ENCODE measurements at regions not wholly inside any gene's neighbourhood (a gene's known extent, or its start where the extent isn't known, plus 50 kb on each side); places are given as distances from the start of the nearest gene placed in this dataset.

GRCh38 chr2:136399667-136400289, 281.8 kb upstream of the CXCR4 start:
- Histone ChIP-seq H3K9me3 (ENCODE audit: control insufficient read depth in 1 of 2, low read length in 2 of 2) (no peaks in the 10 kb centered on the region), H3K9ac (ENCODE audit: low read depth in 1 of 2, low read length in 2 of 2) (no peak overlapping the region), H3K4me3 (ENCODE audit: low read depth in 1 of 2, low read length in 2 of 2) (no peak overlapping the region), H3K27ac (ENCODE audit: low read depth, low read length) (no peak overlapping the region), H3K27me3 (ENCODE audit: control insufficient read depth in 1 of 2, insufficient read depth in 2 of 2, low read length in 2 of 2) (peaks cover 0 to 6% of the 10 kb centered on the region in 2 donors), H3K4me1 (ENCODE audit: control insufficient read depth in 1 of 2, insufficient read depth in 2 of 2, low read length in 2 of 2) (no peaks in the 10 kb centered on the region), H3K36me3 (ENCODE audit: control insufficient read depth in 1 of 2, insufficient read depth in 2 of 2, low read length in 2 of 2) (no peaks in the 10 kb centered on the region)

GRCh38 chr2:136395582-136395981, 277.6 kb upstream of the CXCR4 start:
- Histone ChIP-seq H3K4me3 (ENCODE audit: low read depth in 1 of 2, low read length in 2 of 2) (no peak overlapping the region), H3K27ac (ENCODE audit: low read depth, low read length) (no peak overlapping the region)

GRCh38 chr2:136394136-136395060, 276.4 kb upstream of the CXCR4 start:
- no peak overlapping the region for H3K4me3 ChIP-seq (ENCODE audit: low read depth in 1 of 2, low read length in 2 of 2)
- H3K36me3 ChIP-seq (ENCODE audit: control insufficient read depth in 1 of 2, insufficient read depth in 2 of 2, low read length in 2 of 2) = no peaks in the 10 kb centered on the region
- H3K27ac ChIP-seq (ENCODE audit: low read depth, low read length) = no peak overlapping the region
- no peaks in the 10 kb centered on the region for H3K27me3 ChIP-seq (ENCODE audit: control insufficient read depth in 1 of 2, insufficient read depth in 2 of 2, low read length in 2 of 2)
- no peaks in the 10 kb centered on the region for H3K9me3 ChIP-seq (ENCODE audit: control insufficient read depth in 1 of 2, low read length in 2 of 2)
- no peaks in the 10 kb centered on the region for H3K4me1 ChIP-seq (ENCODE audit: control insufficient read depth in 1 of 2, insufficient read depth in 2 of 2, low read length in 2 of 2)
- H3K9ac ChIP-seq (ENCODE audit: low read depth in 1 of 2, low read length in 2 of 2) = no peak overlapping the region

More at GRCh38 chr2:136395582-136395981, 277.6 kb upstream of the CXCR4 start:
- H3K36me3 ChIP-seq (ENCODE audit: control insufficient read depth in 1 of 2, insufficient read depth in 2 of 2, low read length in 2 of 2) = no peaks in the 10 kb centered on the region
- H3K27me3 ChIP-seq (ENCODE audit: control insufficient read depth in 1 of 2, insufficient read depth in 2 of 2, low read length in 2 of 2) = no peaks in the 10 kb centered on the region
- H3K4me1 ChIP-seq (ENCODE audit: control insufficient read depth in 1 of 2, insufficient read depth in 2 of 2, low read length in 2 of 2) = no peaks in the 10 kb centered on the region
- H3K9ac ChIP-seq (ENCODE audit: low read depth in 1 of 2, low read length in 2 of 2) = no peak overlapping the region
- no peaks in the 10 kb centered on the region for H3K9me3 ChIP-seq (ENCODE audit: control insufficient read depth in 1 of 2, low read length in 2 of 2)

- no peaks in the 10 kb centered on the region for H3K4me1 ChIP-seq (ENCODE audit: control insufficient read depth in 1 of 2, insufficient read depth in 2 of 2, low read length in 2 of 2)
- no peaks in the 10 kb centered on the region for H3K9me3 ChIP-seq (ENCODE audit: control insufficient read depth in 1 of 2, low read length in 2 of 2)
- no peaks in the 10 kb centered on the region for H3K36me3 ChIP-seq (ENCODE audit: control insufficient read depth in 1 of 2, insufficient read depth in 2 of 2, low read length in 2 of 2)
- no peaks in the 10 kb centered on the region for H3K27me3 ChIP-seq (ENCODE audit: control insufficient read depth in 1 of 2, insufficient read depth in 2 of 2, low read length in 2 of 2)
- no peak overlapping the region for H3K9ac ChIP-seq (ENCODE audit: low read depth in 1 of 2, low read length in 2 of 2)
- no peak overlapping the region for H3K4me3 ChIP-seq (ENCODE audit: low read depth in 1 of 2, low read length in 2 of 2)
- H3K27ac ChIP-seq (ENCODE audit: low read depth, low read length) = no peak overlapping the region
Observed at GRCh38 chr2:136393514-136393913, 275.6 kb upstream of the CXCR4 start.

- no peak overlapping the region for H3K27ac ChIP-seq (ENCODE audit: low read depth, low read length)
Observed at GRCh38 chr2:136392897-136393505, 275.1 kb upstream of the CXCR4 start.

GRCh38 chr2:136389809-136390208, 271.9 kb upstream of the CXCR4 start:
- Histone ChIP-seq H3K4me3 (ENCODE audit: low read depth in 1 of 2, low read length in 2 of 2) (no peak overlapping the region), H3K9ac (ENCODE audit: low read depth in 1 of 2, low read length in 2 of 2) (no peak overlapping the region), H3K4me1 (ENCODE audit: control insufficient read depth in 1 of 2, insufficient read depth in 2 of 2, low read length in 2 of 2) (no peaks in the 10 kb centered on the region), H3K36me3 (ENCODE audit: control insufficient read depth in 1 of 2, insufficient read depth in 2 of 2, low read length in 2 of 2) (no peaks in the 10 kb centered on the region), H3K27me3 (ENCODE audit: control insufficient read depth in 1 of 2, insufficient read depth in 2 of 2, low read length in 2 of 2) (no peaks in the 10 kb centered on the region), H3K9me3 (ENCODE audit: control insufficient read depth in 1 of 2, low read length in 2 of 2) (no peaks in the 10 kb centered on the region), H3K27ac (ENCODE audit: low read depth, low read length) (no peak overlapping the region)

More at GRCh38 chr2:136392897-136393505, 275.1 kb upstream of the CXCR4 start:
- Histone ChIP-seq H3K9me3 (ENCODE audit: control insufficient read depth in 1 of 2, low read length in 2 of 2) (no peaks in the 10 kb centered on the region), H3K4me3 (ENCODE audit: low read depth in 1 of 2, low read length in 2 of 2) (no peak overlapping the region), H3K36me3 (ENCODE audit: control insufficient read depth in 1 of 2, insufficient read depth in 2 of 2, low read length in 2 of 2) (no peaks in the 10 kb centered on the region), H3K9ac (ENCODE audit: low read depth in 1 of 2, low read length in 2 of 2) (no peak overlapping the region), H3K4me1 (ENCODE audit: control insufficient read depth in 1 of 2, insufficient read depth in 2 of 2, low read length in 2 of 2) (no peaks in the 10 kb centered on the region), H3K27me3 (ENCODE audit: control insufficient read depth in 1 of 2, insufficient read depth in 2 of 2, low read length in 2 of 2) (no peaks in the 10 kb centered on the region)

- Histone ChIP-seq H3K36me3 (ENCODE audit: control insufficient read depth in 1 of 2, insufficient read depth in 2 of 2, low read length in 2 of 2) (no peaks in the 10 kb centered on the region), H3K9me3 (ENCODE audit: control insufficient read depth in 1 of 2, low read length in 2 of 2) (no peaks in the 10 kb centered on the region), H3K4me3 (ENCODE audit: low read depth in 1 of 2, low read length in 2 of 2) (no peak overlapping the region), H3K4me1 (ENCODE audit: control insufficient read depth in 1 of 2, insufficient read depth in 2 of 2, low read length in 2 of 2) (peaks cover 0 to 9% of the 10 kb centered on the region in 2 donors), H3K27ac (ENCODE audit: low read depth, low read length) (no peak overlapping the region), H3K27me3 (ENCODE audit: control insufficient read depth in 1 of 2, insufficient read depth in 2 of 2, low read length in 2 of 2) (no peaks in the 10 kb centered on the region), H3K9ac (ENCODE audit: low read depth in 1 of 2, low read length in 2 of 2) (no peak overlapping the region)
Observed at GRCh38 chr2:136386046-136386445, 268.1 kb upstream of the CXCR4 start.

- no peak overlapping the region for H3K27ac ChIP-seq (ENCODE audit: low read depth, low read length)
- H3K27me3 ChIP-seq (ENCODE audit: control insufficient read depth in 1 of 2, insufficient read depth in 2 of 2, low read length in 2 of 2) = no peaks in the 10 kb centered on the region
- no peak overlapping the region for H3K4me3 ChIP-seq (ENCODE audit: low read depth in 1 of 2, low read length in 2 of 2)
- H3K36me3 ChIP-seq (ENCODE audit: control insufficient read depth in 1 of 2, insufficient read depth in 2 of 2, low read length in 2 of 2) = no peaks in the 10 kb centered on the region
- H3K9ac ChIP-seq (ENCODE audit: low read depth in 1 of 2, low read length in 2 of 2) = no peak overlapping the region
- no peaks in the 10 kb centered on the region for H3K9me3 ChIP-seq (ENCODE audit: control insufficient read depth in 1 of 2, low read length in 2 of 2)
- H3K4me1 ChIP-seq (ENCODE audit: control insufficient read depth in 1 of 2, insufficient read depth in 2 of 2, low read length in 2 of 2) = peaks cover 0 to 9% of the 10 kb centered on the region in 2 donors
Observed at GRCh38 chr2:136384531-136385303, 266.8 kb upstream of the CXCR4 start.

- H3K27me3 ChIP-seq (ENCODE audit: control insufficient read depth in 1 of 2, insufficient read depth in 2 of 2, low read length in 2 of 2) = no peaks in the 10 kb centered on the region
- H3K27ac ChIP-seq (ENCODE audit: low read depth, low read length) = no peak overlapping the region
- no peak overlapping the region for H3K9ac ChIP-seq (ENCODE audit: low read depth in 1 of 2, low read length in 2 of 2)
- H3K4me1 ChIP-seq (ENCODE audit: control insufficient read depth in 1 of 2, insufficient read depth in 2 of 2, low read length in 2 of 2) = peaks cover 0 to 9% of the 10 kb centered on the region in 2 donors
- H3K4me3 ChIP-seq (ENCODE audit: low read depth in 1 of 2, low read length in 2 of 2) = no peak overlapping the region
- H3K9me3 ChIP-seq (ENCODE audit: control insufficient read depth in 1 of 2, low read length in 2 of 2) = no peaks in the 10 kb centered on the region
- H3K36me3 ChIP-seq (ENCODE audit: control insufficient read depth in 1 of 2, insufficient read depth in 2 of 2, low read length in 2 of 2) = no peaks in the 10 kb centered on the region
Observed at GRCh38 chr2:136383167-136383566, 265.2 kb upstream of the CXCR4 start.
